H1 (cell line): ENCODE measurements at regions not wholly inside any gene's neighbourhood (a gene's known extent, or its start where the extent isn't known, plus 50 kb on each side); places are given as distances from the start of the nearest gene placed in this dataset.

Experiments
- CHD2 ChIP-seq: IDR thresholded peaks from 2 replicates; pipeline ENCODE4 v1.6.1; 2012; ENCODE audit warnings: low read length, improper control_type of control experiment
- SIX5 ChIP-seq: IDR thresholded peaks from 2 replicates; pipeline ENCODE4 v1.6.1; 2011; ENCODE audit warnings: mild to moderate bottlenecking, low read depth, low read length
- YY1 ChIP-seq: IDR thresholded peaks from 2 replicates; pipeline ENCODE4 v1.6.1; 2011; ENCODE audit warnings: low read depth, mild to moderate bottlenecking, low read length

GRCh38 chr9:13759551-13759950, 480.1 kb upstream of the MPDZ start (continued):
- TF ChIP-seq CHD2 (no peak), YY1 (no peak), SIX5 (no peak)
